ENCODE measurements at regions not wholly inside any gene's neighbourhood (a gene's known extent, or its start where the extent isn't known, plus 50 kb on each side); places are given as distances from the start of the nearest gene placed in this dataset.

- no peak for DNase-seq (ENCODE audit: low read depth)
- H3K4me3 ChIP-seq (ENCODE audit: low read length), result no peak overlapping the region
- TF ChIP-seq CTCF (IDR thresholded peaks at IDR 0.05; ENCODE audit: insufficient read depth, low read depth, low read length, missing control alignments), result no peak
Measured at GRCh38 chr5:114050087-114050486, 311.8 kb upstream of the KCNN2 start.

- DNase-seq (ENCODE audit: low read depth), result no peak
- no peak overlapping the region for H3K4me3 ChIP-seq (ENCODE audit: low read length)
- no peak for TF ChIP-seq CTCF (IDR thresholded peaks at IDR 0.05; ENCODE audit: insufficient read depth, low read depth, low read length, missing control alignments)
Measured at GRCh38 chr5:114053372-114053771, 308.5 kb upstream of the KCNN2 start.

GRCh38 chr5:114054594-114054993, 307.3 kb upstream of the KCNN2 start:
- TF ChIP-seq CTCF (IDR thresholded peaks at IDR 0.05; ENCODE audit: insufficient read depth, low read depth, low read length, missing control alignments), result no peak
- no peak overlapping the region for H3K4me3 ChIP-seq (ENCODE audit: low read length)
- no peak for DNase-seq (ENCODE audit: low read depth)

GRCh38 chr5:114055318-114056184, 306.3 kb upstream of the KCNN2 start:
- peak; percentile 18 for DNase-seq (ENCODE audit: low read depth)
- no peak for TF ChIP-seq CTCF (IDR thresholded peaks at IDR 0.05; ENCODE audit: insufficient read depth, low read depth, low read length, missing control alignments)
- H3K4me3 ChIP-seq (ENCODE audit: low read length), result no peak overlapping the region

GRCh38 chr5:114056185-114056538, 305.7 kb upstream of the KCNN2 start:
- no peak for DNase-seq (ENCODE audit: low read depth)
- H3K4me3 ChIP-seq (ENCODE audit: low read length), result no peak overlapping the region
- TF ChIP-seq CTCF (IDR thresholded peaks at IDR 0.05; ENCODE audit: insufficient read depth, low read depth, low read length, missing control alignments), result no peak

- H3K4me3 ChIP-seq (ENCODE audit: low read length), result no peak overlapping the region
- TF ChIP-seq CTCF (IDR thresholded peaks at IDR 0.05; ENCODE audit: insufficient read depth, low read depth, low read length, missing control alignments), result no peak
- no peak for DNase-seq (ENCODE audit: low read depth)
Measured at GRCh38 chr5:114060866-114061265, 301.0 kb upstream of the KCNN2 start.
